Peyer's patch (tissue), 4 donors: ENCODE measurements at regions not wholly inside any gene's neighbourhood (a gene's known extent, or its start where the extent isn't known, plus 50 kb on each side); places are given as distances from the start of the nearest gene placed in this dataset.

Source experiments
- CTCF ChIP-seq, 6 experiments: fragments of 450-650 bp in 4 of 6; fragments of 200-600 bp in 2 of 6; sonication (generic) in 1 of 6; IDR thresholded peaks; one replicate each; pipeline ENCODE4 v1.5.1; 2017 to 2019; ENCODE audit warnings: antibody characterized with exemption in 6 of 6, mild to moderate bottlenecking in 3 of 6, moderate library complexity in 1 of 6
- POLR2A ChIP-seq, 2 donors: fragments of 450-650 bp; IDR thresholded peaks; one replicate each; pipeline ENCODE4 v1.5.1; 2017; ENCODE audit warnings: antibody characterized with exemption in 2 of 2, mild to moderate bottlenecking in 2 of 2, moderate library complexity in 2 of 2

- TF ChIP-seq POLR2A (IDR thresholded peaks at IDR 0.05) (no peak), CTCF (IDR thresholded peaks at IDR 0.05) (no peak)
Measured at GRCh38 chr14:85958069-85958468, 428.1 kb downstream of the FLRT2 start.
